K562 (cell line): ENCODE measurements at regions not wholly inside any gene's neighbourhood (a gene's known extent, or its start where the extent isn't known, plus 50 kb on each side); places are given as distances from the start of the nearest gene placed in this dataset.

Experiments used
- CLOCK ChIP-seq: fragments of 250-450 bp; sonication (Bioruptor Pico); IDR thresholded peaks from 2 replicates; pipeline ENCODE4 v1.4.0; 2020; ENCODE audit warnings: mild to moderate bottlenecking, moderate library complexity, borderline replicate concordance
- HMGN3 ChIP-seq: IDR thresholded peaks from 2 replicates; pipeline ENCODE4 v1.6.1; 2011; ENCODE audit warnings: borderline replicate concordance, low read depth, mild to moderate bottlenecking, mixed read lengths, low read length; ENCODE audit not compliant: insufficient read length; ENCODE audit errors: extremely low read depth
- MIER1 ChIP-seq: fragments of 450-650 bp; IDR thresholded peaks from 2 replicates; pipeline ENCODE4 v1.6.1; 2016; ENCODE audit warnings: antibody characterized with exemption, mild to moderate bottlenecking, low read depth
- NR1H2 ChIP-seq: sonication (generic); formaldehyde crosslinking; IDR thresholded peaks from 2 replicates; pipeline ENCODE4 v1.4.0; 2020; ENCODE audit warnings: mild to moderate bottlenecking, missing genetic modification reagents
- PHTF2 ChIP-seq: fragments of 250-450 bp; sonication (Bioruptor Pico); IDR thresholded peaks from 2 replicates; pipeline ENCODE4 v1.5.0; 2021; ENCODE audit warnings: mild to moderate bottlenecking
- RAD21 ChIP-seq, 2 experiments: fragments of 250-450 bp in 1 of 2; fragments of 450-650 bp in 1 of 2; sonication (Bioruptor Pico) in 1 of 2; formaldehyde crosslinking in 1 of 2; IDR thresholded peaks in 1 of 2; conservative IDR thresholded peaks in 1 of 2; 2 replicates each; pipeline versions ENCODE4 v1.4.0 to v1.8.0; 2020 to 2022; ENCODE audit warnings: mild to moderate bottlenecking in 2 of 2, moderate library complexity in 1 of 2
- SMC3 ChIP-seq: conservative IDR thresholded peaks from 2 replicates; pipeline ENCODE4 v1.6.1; 2011; ENCODE audit warnings: low read depth, low read length, improper control_type of control experiment; ENCODE audit not compliant: insufficient read depth
- SRSF3 ChIP-seq: fragments of 200-400 bp; formaldehyde crosslinking; IDR thresholded peaks from 2 replicates; pipeline ENCODE4 v1.6.1; 2016; ENCODE audit warnings: mild to moderate bottlenecking, low read length, moderate library complexity; ENCODE audit not compliant: insufficient read depth
- ZNF12 ChIP-seq: sonication (generic); formaldehyde crosslinking; IDR thresholded peaks from 2 replicates; pipeline ENCODE4 v1.4.0; 2020; ENCODE audit warnings: mild to moderate bottlenecking, missing genetic modification reagents
- ZNF140 ChIP-seq: fragments of 250-450 bp; sonication (Bioruptor Pico); IDR thresholded peaks from 2 replicates; pipeline ENCODE4 v1.8.0; 2021; ENCODE audit warnings: moderate library complexity, mild to moderate bottlenecking, inconsistent platforms
- TF ChIP-seq, protein P1 (sequence below), 2 experiments: fragments of 450-650 bp; formaldehyde crosslinking in 1 of 2; IDR thresholded peaks; 2 replicates each; pipeline versions ENCODE4 v1.4.0 to v1.6.1; 2014 to 2020; ENCODE audit warnings: mild to moderate bottlenecking in 2 of 2, borderline replicate concordance in 1 of 2, low read depth in 1 of 2
- TF ChIP-seq, protein P2 (sequence below), 3 experiments: IDR thresholded peaks in 2 of 3; conservative IDR thresholded peaks in 1 of 3; 2 replicates each; pipeline ENCODE4 v1.5.1; 2011 to 2012; ENCODE audit warnings: low read length in 3 of 3, mild to moderate bottlenecking in 3 of 3, control low read depth in 2 of 3, improper control_type of control experiment in 1 of 3, inconsistent platforms in 1 of 3, low read depth in 1 of 3, mixed read lengths in 1 of 3, moderate library complexity in 1 of 3; ENCODE audit not compliant: insufficient read depth in 2 of 3

- TF ChIP-seq, protein P1, sequence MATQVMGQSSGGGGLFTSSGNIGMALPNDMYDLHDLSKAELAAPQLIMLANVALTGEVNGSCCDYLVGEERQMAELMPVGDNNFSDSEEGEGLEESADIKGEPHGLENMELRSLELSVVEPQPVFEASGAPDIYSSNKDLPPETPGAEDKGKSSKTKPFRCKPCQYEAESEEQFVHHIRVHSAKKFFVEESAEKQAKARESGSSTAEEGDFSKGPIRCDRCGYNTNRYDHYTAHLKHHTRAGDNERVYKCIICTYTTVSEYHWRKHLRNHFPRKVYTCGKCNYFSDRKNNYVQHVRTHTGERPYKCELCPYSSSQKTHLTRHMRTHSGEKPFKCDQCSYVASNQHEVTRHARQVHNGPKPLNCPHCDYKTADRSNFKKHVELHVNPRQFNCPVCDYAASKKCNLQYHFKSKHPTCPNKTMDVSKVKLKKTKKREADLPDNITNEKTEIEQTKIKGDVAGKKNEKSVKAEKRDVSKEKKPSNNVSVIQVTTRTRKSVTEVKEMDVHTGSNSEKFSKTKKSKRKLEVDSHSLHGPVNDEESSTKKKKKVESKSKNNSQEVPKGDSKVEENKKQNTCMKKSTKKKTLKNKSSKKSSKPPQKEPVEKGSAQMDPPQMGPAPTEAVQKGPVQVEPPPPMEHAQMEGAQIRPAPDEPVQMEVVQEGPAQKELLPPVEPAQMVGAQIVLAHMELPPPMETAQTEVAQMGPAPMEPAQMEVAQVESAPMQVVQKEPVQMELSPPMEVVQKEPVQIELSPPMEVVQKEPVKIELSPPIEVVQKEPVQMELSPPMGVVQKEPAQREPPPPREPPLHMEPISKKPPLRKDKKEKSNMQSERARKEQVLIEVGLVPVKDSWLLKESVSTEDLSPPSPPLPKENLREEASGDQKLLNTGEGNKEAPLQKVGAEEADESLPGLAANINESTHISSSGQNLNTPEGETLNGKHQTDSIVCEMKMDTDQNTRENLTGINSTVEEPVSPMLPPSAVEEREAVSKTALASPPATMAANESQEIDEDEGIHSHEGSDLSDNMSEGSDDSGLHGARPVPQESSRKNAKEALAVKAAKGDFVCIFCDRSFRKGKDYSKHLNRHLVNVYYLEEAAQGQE (IDR thresholded peaks at IDR 0.05; ENCODE audit: borderline replicate concordance), result peak; percentile 52; the same call in 1 of the 2 replicates
- TF ChIP-seq, protein P1 (CRISPR knock-in tag; IDR thresholded peaks at IDR 0.05; ENCODE audit: low read depth), result no peak
- TF ChIP-seq ZNF12 (CRISPR knock-in tag) (no peak), RAD21 (CRISPR knock-in tag; conservative IDR thresholded peaks at IDR 0.05 in 1 of 2, IDR thresholded peaks at IDR 0.05 in 1 of 2) (peak in 1 of 2 experiments; percentile 60; a peak in 2 of 4 replicates), CLOCK (CRISPR knock-in tag) (no peak), SRSF3 (no peak), NR1H2 (no peak), HMGN3 (no peak), PHTF2 (CRISPR knock-in tag) (no peak), SMC3 (peak; percentile 45; the same call in 1 of the 2 replicates), MIER1 (no peak), ZNF140 (CRISPR knock-in tag) (no peak)
- TF ChIP-seq, protein P2, sequence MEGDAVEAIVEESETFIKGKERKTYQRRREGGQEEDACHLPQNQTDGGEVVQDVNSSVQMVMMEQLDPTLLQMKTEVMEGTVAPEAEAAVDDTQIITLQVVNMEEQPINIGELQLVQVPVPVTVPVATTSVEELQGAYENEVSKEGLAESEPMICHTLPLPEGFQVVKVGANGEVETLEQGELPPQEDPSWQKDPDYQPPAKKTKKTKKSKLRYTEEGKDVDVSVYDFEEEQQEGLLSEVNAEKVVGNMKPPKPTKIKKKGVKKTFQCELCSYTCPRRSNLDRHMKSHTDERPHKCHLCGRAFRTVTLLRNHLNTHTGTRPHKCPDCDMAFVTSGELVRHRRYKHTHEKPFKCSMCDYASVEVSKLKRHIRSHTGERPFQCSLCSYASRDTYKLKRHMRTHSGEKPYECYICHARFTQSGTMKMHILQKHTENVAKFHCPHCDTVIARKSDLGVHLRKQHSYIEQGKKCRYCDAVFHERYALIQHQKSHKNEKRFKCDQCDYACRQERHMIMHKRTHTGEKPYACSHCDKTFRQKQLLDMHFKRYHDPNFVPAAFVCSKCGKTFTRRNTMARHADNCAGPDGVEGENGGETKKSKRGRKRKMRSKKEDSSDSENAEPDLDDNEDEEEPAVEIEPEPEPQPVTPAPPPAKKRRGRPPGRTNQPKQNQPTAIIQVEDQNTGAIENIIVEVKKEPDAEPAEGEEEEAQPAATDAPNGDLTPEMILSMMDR (IDR thresholded peaks at IDR 0.05 in 2 of 3, conservative IDR thresholded peaks at IDR 0.05 in 1 of 3; ENCODE audit: insufficient read depth in 2 of 3, low read depth in 1 of 3, low read length in 3 of 3), result peak; percentile 60 to 72 (median 67)
Measured at GRCh38 chr17:33522623-33523022, 229.5 kb upstream of the ASIC2 start (continued).
